GM18868 (cell line): ENCODE measurements at regions not wholly inside any gene's neighbourhood (a gene's known extent, or its start where the extent isn't known, plus 50 kb on each side); places are given as distances from the start of the nearest gene placed in this dataset.

Source experiments
- ATAC-seq: cut with Tn5 transposase; IDR thresholded peaks from one replicate; pipeline ENCODE4 v1.9.1; 2021; ENCODE audit warnings: mild to moderate bottlenecking, moderate library complexity; ENCODE audit not compliant: unreplicated experiment

DNA sequence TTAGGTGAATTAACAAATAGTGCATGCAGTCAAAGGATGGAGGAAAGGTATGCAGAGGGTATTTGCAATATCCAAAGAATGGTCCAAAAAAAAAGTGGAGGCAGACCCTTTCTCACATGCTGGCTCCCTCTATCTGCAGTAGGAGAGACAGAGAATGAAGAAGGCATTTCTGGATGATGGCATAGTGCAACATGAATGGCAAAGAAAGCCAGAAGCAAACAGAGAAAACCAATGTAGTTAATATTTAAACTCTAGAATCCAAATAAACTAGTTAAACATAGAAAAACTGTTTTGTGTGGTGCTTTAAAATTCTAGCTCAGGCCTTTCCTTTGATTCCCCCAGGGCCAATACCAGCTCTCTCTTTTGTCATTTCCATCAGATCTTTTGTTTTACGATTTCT is 403.1 kb upstream of the WWC1 start:
- no peak for ATAC-seq

DNA sequence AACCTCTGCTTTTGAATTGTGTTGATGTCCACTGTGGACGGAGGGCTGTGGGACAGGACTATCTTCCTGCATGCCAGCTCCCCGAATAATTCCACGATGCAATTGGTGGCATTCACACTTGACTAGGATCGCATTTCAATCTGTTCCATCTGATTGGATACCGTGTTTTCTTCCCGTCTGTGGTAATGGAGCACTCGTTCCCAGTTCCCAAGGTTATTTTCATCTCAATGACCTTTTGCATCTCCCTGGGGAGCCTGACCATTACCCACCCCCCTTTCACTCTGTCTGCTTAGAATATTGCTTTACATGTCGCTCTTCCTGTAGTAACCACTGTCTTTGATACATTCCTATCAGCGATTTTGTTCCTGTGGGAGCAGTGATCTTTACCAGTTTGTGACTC is 402.2 kb upstream of the WWC1 start:
- no peak for ATAC-seq

DNA sequence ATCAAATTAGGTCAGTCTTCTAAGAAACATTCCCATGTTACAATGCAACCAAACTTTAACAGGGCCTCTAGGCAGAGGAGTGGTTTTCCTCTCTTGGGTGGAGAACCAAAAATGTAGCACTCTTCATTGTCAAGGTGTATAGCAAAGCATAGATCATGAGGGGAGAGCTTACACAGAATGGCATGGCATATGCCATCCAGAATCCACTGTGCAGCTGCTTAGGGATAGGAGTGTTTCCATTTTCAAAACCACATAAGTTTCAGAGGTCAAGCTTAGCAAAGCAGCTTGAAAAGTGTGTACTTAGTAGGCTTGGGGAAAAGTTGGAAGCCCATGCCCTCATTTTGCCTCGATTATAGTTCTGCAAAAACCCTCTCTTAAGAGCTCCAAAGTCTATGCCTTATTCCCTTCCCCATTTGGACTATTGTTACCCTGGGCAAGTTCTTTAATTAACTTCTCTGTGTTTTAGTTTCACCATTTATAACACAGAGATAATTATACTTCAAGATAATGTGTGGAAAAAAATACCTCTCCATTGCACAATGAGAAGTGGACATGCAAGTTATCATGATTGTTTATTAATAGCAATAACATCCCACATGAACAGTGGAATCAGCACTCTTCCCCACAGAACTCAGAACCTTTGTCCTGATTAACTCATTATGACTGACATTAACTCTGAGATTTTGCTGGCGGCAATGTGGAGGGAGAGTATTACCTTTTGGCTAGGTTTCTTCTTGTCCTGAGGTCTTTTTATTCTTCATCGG is 398.9 kb upstream of the WWC1 start:
- no peak for ATAC-seq

DNA sequence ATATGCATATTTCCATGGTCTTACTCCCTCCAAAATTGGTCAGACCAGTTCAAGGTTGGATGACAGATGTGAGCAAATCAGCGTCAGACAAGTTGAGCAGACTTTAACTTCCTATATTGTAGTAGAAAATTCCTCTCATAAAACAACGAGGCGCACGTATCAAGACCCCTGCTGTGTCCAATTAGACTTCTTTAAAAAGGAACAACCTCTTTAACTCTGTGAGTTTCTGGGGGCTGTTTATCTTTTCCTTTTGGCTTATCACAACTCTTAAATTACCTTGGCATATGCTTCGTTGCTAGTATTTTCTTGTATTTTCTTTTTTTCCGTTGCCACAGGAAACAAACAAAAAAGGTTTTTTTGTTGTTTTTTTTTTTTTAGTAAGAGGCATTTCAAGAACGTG is 398.2 kb upstream of the WWC1 start:
- ATAC-seq = no peak

DNA sequence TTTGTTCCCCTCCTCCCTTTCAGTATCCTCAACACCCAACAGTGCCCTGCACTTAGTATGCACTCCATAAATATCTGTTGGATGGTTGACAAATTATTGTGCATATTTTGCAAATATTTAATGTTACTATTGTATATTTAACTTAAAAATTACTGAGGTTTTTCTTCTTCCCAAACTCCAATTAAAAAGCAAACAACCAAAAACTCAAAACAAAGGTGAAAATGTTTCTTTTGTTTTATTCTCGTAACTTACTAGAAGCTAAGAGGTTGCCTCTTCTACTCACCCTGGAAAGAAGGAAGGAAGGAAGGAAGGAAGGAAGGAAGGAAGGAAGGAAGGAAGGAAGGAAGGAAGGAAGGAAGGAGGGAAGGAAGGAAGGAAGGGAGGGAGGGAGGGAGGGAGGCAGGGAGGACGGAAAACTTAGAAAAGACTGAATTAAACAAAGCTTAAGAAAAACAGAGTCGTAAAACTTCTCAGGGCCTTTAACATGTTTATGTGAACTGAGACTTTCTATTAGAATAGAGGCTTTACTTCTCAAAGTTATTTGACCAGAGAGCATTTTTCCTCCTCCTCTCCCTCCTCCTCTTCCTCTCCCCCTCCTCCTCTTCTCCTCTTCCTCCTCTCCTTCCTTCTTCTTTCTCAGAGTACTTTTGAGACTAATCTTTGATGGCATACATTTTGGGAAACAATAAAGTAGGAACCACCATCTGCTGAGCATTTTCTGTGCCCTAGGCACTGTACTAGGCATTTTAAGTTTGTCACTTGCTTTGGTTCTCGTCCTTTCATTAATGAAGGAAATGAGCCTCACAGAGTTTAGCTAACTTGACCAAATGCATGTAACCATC is 396.6 kb upstream of the WWC1 start:
- ATAC-seq = no peak

DNA sequence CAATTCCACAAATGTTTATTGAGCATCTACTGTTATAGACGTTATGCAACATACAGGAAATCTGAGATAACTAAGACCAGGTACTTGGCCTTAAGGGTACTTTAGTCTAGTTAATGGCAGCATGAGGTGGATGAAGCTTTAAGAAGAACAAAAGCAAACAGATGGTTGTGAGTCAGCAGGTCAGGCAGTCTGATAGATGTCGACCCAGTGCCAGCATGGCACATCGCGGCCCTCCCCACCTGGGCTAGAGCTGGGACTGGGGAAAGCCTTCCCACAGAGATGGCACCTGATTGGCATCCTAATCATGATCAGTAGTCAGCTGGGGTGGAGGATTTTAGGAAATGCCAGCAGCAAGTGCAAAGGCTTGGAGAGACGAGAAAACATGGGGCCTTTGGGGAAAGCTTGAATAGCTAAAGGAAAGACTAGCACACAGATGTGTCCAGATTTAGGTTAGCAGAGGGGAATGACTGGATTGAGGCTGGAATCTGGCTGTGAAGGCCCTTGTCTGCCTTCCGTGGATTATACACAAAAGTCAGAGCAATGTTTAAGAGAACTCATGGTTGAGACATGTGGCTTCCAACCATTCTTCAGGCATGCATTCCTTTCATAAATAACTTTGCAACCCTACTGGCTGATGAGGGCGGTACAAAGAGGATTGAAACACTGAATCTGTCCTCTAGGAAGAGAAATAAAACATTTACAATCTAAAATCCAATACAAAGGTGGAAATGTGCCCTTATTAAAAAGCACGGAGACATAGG is 395.4 kb upstream of the WWC1 start:
- no peak for ATAC-seq

DNA sequence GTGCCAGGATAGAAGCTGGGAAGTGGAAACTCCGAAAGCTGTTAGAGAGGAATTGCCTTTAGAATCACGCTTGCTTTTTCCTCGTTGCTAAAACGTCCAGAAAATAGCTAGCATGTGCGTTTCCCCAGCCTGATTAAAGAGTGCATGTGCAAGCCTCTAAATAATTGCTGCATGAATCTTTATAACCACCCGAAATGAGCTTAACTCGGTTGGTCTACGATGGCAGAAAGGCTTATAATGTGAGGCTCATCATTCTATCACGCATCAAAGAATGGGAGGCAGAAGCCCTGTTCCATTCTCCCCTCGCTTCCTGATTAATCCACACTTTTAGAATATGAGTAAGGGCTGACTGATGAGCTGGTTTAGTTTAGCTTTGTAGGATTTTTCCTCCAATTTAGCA is 394.6 kb upstream of the WWC1 start:
- no peak for ATAC-seq

DNA sequence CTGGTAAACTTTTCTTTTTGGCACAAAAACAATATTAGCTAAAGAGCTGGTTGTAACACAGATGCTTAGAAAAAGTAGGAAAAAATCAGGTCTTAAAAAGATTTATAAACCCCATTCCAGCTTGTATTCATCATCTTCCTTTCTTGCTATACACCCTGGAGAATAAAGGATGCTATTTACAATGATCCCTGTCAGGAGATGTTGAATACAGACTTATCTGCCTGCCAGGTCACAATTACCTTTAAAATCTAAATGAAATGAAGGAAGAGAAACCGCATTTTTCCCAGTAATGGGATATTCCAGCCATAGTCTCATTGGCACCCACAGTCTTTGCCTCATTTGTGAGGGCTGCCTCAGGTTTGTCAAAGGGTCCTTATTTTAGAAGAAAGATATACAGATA is 394.1 kb upstream of the WWC1 start:
- no peak for ATAC-seq

DNA sequence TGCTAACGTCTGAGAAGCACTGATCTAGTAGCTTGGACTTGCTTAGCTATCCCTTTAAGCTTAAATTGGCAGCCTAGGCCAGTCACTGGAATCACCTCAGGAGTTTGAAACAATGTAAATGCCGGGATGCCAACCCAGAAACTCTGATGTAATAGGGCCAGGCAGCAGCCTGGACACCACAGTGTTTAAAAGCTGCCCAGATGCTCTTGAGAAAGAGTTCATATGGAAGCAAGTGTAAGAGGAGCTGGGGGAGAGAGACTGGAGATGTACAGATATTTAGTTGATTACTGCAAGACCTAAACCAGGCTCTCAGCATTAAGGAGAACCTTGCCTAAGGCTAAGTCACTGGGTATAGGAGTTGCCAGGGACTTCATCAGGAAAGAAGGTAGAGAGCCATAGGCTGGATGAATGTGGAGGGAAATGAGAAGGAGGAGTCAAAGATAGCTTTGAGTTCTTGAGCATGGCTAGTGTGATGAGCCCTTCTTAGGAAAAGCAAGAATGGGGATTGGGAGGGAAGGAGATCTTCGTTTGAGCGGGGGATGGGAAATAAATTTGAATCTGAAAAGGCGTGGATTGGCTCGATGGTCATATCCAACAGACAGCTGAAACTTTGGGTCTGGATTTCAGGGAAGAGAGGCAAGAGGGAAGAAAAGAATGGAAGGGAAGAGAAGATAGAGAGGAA is 392.9 kb upstream of the WWC1 start:
- ATAC-seq = no peak

DNA sequence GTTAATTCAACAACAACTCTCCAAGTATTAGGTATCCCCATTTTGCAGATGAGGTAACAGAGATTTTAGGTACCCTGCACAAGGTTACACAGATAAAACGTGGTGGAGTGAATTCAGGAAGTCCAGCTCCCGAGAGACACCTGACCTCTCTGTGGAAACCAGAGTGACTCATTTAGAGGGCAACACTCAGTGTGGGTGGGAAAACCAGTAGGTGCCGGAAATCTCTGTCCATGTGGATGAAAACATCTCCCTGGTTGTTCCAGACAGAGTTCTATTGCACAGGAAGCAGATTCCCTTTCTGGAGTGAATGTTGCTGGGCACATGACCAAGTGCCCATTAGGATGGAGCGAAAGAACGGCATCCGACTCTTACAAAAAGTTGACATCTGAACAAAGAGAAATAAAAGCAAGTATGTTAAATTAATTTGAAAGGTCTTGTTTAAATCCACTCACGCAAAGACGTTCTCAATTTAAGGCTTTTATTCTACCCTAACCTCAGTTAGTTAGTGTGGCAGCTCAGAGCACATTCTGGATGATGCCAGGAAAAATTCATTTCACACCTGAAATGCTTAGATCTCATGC is 391.9 kb upstream of the WWC1 start:
- no peak for ATAC-seq

DNA sequence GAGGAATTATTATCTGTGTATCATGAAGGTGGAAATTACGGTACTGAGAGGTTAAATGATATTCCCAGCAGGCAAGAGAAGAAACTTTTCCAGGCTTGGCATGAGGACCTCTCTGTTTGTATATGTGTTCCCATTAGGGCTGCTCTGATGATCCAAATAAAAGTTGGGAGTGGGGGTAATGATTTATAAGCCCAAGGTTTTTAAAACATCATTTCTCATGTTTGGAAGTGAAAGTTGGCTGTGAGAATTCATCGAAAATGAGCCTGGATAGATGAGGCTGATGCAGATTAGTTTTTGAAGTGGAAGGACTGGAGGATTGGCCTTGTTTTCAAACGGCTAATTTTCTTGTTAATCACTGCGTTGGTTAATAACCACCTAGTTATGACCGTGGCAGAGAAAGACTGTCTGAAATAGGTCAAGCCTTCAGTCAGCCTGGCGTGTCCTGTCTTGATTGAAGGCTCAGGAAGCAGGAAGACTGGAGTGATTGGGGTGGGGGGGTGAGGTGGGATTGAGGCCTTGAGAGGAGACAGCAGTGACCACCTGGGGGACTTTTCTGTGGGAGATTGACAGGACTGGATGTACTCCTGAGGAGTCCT is 391.0 kb upstream of the WWC1 start:
- no peak for ATAC-seq

DNA sequence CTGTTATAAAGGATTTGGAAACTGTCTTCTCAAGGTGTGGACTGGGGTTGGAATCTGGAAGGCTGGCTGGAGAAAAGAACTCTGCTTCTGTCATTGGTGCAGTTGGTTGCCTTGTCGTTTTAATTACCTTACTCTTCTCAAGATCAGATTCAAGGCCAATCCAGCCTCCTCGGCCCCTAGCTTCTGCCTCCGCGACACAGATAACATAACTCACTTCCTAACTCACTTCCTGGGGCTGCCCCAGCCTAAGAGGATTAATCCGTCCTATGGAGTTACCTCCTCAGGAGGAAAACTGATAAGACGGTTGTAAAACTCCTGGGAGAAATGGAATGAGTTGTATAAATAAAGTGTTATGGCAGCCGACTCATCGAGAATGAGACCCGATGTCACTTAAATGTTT is 389.1 kb upstream of the WWC1 start:
- no peak for ATAC-seq

DNA sequence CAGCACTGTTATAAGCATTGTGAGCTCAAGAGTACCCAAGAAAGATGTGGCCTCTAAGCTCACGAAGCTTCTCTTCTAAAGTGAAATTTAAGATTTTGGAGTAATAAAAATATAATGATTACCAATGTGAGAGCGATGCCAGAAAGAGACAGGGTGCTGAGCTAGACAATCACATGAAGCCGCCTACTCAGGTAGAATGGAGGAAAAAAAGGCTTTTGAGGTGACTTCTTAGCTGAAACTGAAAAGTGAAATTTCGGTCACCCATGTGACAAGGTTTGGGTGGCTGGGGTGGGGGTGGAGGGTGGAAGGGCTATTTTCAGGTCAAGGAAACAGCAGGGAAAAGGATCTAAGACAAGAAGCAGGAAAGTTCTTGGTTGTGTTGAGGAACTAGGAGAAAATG is 388.2 kb upstream of the WWC1 start:
- peak; percentile 51 for ATAC-seq

DNA sequence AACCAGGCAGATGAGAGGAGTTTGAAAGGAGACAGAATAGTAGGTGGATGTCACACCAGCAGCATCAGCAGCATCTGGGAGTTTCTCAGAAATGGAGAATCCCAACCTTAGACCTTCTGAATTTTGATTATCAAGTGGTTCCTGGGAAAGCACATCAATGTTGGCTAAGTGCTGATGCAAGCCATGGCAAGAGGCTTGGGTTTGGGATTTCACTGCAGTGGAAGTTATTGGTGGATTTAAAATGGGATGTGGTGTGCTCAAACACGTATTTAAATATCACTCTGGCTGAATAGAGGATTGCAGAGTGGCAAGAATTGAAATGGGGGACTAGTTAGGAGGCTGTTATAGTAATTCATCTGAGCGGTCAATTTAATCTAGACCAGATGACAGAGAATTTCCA is 387.8 kb upstream of the WWC1 start:
- ATAC-seq = no peak

DNA sequence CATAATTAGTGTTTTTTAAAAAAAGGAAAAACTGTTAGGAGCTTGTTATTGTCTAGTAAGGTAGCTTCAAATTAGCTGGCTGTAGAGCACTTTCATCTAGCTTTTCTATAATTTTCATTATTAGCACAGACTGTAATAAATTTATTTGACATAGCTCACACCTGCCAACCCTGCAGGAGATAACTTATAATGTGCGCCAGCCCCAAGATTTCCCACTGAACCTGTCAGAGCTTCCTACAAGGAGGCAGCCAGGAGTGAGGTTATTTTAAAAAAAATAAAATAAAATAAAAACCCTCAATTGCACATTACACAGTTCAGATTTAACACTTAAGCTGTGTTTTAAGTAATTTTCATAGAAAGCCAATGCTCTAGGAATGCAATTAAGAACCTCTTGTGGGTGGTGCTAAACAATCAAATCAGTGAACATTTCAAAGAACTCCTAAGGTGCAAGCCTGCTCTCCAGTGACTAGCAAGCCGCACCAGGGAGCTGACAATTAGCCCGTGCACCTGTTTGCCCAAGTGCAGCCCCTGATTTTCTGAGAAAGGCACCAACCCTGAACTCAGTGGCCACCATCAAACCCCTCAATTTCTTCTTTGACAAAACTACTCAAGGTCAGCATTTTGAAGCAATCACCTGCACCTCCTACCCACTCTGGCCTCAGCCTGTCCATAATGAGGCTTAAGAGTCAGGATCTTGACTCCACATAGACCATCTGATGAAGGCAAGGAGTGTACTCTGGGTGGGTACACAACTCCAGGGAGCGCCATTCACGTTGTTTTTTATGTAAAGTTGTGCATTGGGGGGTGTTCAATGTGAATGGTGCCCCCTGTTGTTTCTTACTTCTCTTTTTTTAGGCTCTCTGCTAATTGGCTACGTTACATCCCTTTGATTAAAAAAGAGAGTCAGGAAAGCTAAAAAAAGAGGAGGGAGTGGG is 385.3 kb upstream of the WWC1 start:
- ATAC-seq = no peak

DNA sequence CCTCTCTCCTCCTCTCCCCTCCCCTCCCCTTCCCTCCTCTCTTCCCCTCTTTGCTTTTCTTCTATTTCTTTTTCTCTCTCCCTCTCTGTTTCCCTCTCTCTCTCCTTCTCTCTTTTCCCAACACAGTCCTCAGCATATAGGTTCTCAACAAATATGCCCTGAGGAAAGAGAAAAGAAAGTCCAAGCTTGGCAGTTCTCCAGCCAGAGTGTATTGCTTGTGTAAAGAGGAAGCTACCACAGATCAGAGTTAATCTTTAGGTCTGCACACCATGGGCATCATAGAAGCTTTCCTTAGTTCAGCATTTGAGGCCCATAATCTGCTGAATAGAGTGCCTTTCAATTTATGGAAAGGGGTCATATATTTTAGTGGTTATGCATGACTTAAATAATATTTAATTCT is 382.8 kb upstream of the WWC1 start:
- ATAC-seq = no peak

DNA sequence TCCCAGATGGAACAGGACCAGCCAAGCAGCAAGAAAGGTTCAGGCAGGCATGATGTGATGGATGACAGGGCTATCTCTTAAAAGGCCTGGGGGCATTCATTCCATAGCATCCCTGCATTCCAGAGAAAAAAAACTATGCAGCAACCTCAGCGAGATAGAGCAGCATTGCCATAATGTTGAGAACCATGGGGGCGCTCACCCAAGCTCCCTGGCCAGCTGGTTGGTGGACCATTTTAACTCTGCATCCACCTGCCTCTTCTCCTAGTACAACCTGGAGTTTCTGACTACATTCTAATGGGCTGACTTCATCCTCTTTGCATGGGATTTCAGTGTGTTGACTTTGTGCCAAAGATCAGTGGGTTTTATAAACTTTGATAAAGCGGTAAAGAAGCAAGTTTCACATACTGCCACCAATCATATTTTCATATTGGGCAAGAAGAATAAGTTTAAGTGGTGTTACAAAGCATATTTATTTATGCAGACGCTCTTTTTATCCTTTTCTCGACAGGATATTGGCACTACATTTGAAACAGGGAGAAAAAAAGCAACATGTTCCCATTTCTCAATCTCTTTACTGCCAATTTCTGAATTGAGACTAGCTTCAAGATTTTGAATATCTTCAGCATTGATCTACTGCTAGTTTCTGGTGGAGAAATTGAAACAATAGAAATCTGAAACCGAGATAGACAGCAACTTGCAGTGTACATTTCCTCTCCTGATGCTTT is 378.3 kb upstream of the WWC1 start:
- no peak for ATAC-seq

DNA sequence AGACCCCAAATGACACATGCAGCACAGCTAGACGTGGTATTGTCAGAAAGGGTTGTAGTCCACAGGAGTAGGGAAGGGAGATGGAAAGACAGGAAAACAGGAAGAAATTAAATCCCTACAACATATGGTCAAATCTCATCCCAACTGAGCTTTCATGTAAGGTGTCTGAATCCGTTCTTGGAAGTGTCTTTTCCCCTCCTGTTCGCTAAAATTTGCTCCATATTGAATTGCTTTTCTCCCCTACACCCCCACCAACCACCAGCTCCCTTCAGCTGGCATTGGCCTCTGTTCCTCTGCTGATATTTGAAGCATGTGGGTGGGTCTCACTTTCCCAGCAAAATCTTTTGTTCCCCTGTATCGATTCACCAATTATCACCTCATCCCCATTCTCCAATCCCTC is 376.2 kb upstream of the WWC1 start:
- ATAC-seq = no peak

DNA sequence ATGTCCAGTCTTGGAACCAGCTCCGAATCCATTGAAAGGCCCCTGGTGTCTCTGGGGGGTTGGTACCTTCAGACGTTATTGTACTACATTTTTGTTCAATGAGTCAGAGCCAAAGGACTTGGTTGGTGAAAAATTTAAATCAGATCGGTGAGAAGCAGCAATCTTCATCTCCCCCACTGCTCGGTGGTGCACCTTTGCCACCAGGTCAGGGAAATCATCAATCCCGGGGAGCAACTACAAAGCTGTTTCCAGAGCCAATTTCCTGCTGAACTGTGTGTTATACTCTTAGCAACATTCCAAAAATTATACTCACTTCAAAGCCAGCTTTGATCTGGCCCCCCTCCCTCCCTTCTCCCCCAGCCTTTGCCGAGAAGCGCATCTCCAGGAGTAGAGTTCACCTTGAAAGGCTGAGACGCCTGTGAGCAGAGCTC is 375.2 kb upstream of the WWC1 start:
- ATAC-seq = no peak
